Muscle layer of colon (tissue), 2 donors: ENCODE measurements at regions not wholly inside any gene's neighbourhood (a gene's known extent, or its start where the extent isn't known, plus 50 kb on each side); places are given as distances from the start of the nearest gene placed in this dataset.
"Not testable (repeated sequence)": the region's sequence is repeated elsewhere in the genome, so short reads cannot be mapped to it uniquely, and the experiment has no call there.

ENCODE experiments used
- H3K27ac ChIP-seq: one replicate; pipeline ENCODE4 v1.7.0; 2013; ENCODE audit warnings: low read depth, mild to moderate bottlenecking, low read length, moderate library complexity
- H3K27me3 ChIP-seq, 2 donors: one replicate each; pipeline ENCODE4 v1.7.0; 2013; ENCODE audit warnings: low read length in 2 of 2, mild to moderate bottlenecking in 2 of 2; ENCODE audit not compliant: insufficient read depth in 2 of 2, control insufficient read depth in 1 of 2
- H3K36me3 ChIP-seq: one replicate; pipeline ENCODE4 v1.7.0; 2013; ENCODE audit warnings: mild to moderate bottlenecking, low read length; ENCODE audit not compliant: insufficient read depth
- H3K4me1 ChIP-seq: one replicate; pipeline ENCODE4 v1.7.0; 2013; ENCODE audit warnings: mild to moderate bottlenecking, low read length; ENCODE audit not compliant: insufficient read depth
- H3K4me3 ChIP-seq, 2 donors: one replicate each; pipeline ENCODE4 v1.7.0; 2013; ENCODE audit warnings: low read length in 2 of 2, low read depth in 1 of 2, mild to moderate bottlenecking in 1 of 2, moderate library complexity in 1 of 2
- H3K9ac ChIP-seq: one replicate; pipeline ENCODE4 v1.7.0; 2013; ENCODE audit warnings: low read length
- H3K9me3 ChIP-seq: one replicate; pipeline ENCODE4 v1.7.0; 2013; ENCODE audit warnings: mild to moderate bottlenecking, low read length
- donor health status: abdominal sarcoma.
- donor health status: Adenocarcinoma of cecum.

DNA sequence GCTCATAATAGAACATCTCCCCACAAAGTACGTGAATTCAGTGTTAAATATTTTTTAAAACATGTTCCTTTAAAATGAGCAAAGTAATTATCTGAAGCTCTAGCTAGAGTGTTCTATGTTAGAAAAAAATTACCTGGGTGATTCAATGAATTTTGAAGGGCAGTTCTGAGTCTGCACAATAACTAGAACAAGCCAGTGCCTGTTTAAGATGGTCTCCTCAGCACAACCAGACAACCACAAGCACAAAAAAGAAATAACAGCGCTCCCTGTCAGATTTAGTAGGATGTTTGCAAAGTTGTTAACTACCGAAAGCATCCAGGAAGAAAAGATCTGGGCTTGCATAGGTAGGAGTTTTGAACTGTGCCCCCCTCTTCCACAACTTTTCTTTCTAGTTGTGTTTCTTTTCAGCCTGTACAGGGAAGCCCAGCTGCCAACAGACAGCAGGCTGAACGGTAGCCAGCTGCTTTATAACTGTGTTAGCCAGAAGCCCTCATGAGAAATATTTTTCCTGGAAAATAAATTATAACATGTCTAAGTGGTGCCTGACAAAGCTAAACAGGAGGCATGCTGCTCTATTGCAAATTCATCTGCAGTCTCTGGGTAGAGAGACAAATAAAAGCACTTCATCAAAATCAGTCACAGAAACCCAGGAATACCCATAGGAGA is 1026.9 kb downstream of the MAT2B start:
- no peak overlapping the region for H3K9ac ChIP-seq
- no peaks in the 10 kb centered on the region for H3K36me3 ChIP-seq
- H3K9me3 ChIP-seq = no peaks in the 10 kb centered on the region
- no peak overlapping the region for H3K4me3 ChIP-seq
- no peak overlapping the region for H3K27ac ChIP-seq
- no peaks in the 10 kb centered on the region for H3K27me3 ChIP-seq
- H3K4me1 ChIP-seq = peaks cover 9% of the 10 kb centered on the region

DNA sequence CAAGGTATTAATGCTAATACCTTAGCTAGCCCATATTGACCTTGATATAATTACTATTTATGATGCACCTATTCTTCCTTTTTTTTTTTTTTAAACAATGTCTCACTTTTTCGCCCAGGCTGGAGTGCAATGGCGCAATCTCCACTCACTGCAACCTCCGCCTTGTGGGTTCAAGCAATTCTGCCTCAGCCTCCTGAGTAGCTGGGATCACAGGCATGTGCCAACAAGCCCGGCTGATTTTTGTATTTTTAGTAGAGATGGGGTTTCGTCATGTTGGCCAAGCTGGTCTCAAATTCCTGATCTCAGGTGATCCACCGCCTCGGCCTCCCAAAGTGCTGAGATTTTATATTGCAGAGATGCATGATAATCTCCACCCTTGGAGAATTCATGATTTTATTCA is 1028.0 kb downstream of the MAT2B start:
- not testable (repeated sequence) for H3K9me3 ChIP-seq, H3K9ac ChIP-seq, H3K27me3 ChIP-seq, H3K4me1 ChIP-seq, H3K4me3 ChIP-seq, H3K27ac ChIP-seq, H3K36me3 ChIP-seq

DNA sequence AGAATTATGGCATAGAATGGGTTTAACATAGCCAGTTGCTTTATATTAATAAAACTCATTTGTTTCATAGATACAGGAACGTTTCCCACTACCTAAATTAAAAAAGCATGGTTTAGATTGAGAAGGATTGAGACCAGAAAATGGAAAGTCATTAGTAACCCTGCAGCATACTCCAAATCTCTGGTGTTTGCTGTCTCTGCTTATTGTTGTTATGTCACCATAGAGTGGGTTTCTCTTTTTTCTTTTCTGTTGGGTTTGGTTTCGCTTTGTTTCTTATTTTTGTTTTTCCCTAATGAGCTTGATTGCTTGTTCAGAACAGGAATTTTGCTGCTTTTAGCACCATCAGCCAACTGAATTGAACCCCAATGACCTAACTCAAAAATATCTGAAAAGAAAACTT is 1034.8 kb downstream of the MAT2B start:
- no peak overlapping the region for H3K9ac ChIP-seq
- H3K4me1 ChIP-seq = no peaks in the 10 kb centered on the region
- H3K4me3 ChIP-seq = no peak overlapping the region
- no peaks in the 10 kb centered on the region for H3K27me3 ChIP-seq
- no peaks in the 10 kb centered on the region for H3K36me3 ChIP-seq
- H3K9me3 ChIP-seq = no peaks in the 10 kb centered on the region
- H3K27ac ChIP-seq = no peak overlapping the region

GRCh38 chr5:164545507-164545906 is 1040.1 kb downstream of the MAT2B start:
- H3K36me3 ChIP-seq = no peaks in the 10 kb centered on the region
- H3K4me1 ChIP-seq = no peaks in the 10 kb centered on the region
- H3K27ac ChIP-seq = no peak overlapping the region
- H3K27me3 ChIP-seq = no peaks in the 10 kb centered on the region
- H3K4me3 ChIP-seq = no peak overlapping the region
- no peaks in the 10 kb centered on the region for H3K9me3 ChIP-seq
- H3K9ac ChIP-seq = no peak overlapping the region

- Histone ChIP-seq H3K4me1 (no peaks in the 10 kb centered on the region), H3K27me3 (no peaks in the 10 kb centered on the region), H3K27ac (no peak overlapping the region), H3K4me3 (no peak overlapping the region), H3K9me3 (no peaks in the 10 kb centered on the region), H3K9ac (no peak overlapping the region), H3K36me3 (no peaks in the 10 kb centered on the region)
These were observed 1048.4 kb downstream of the MAT2B start for GRCh38 chr5:164553851-164554250.

DNA sequence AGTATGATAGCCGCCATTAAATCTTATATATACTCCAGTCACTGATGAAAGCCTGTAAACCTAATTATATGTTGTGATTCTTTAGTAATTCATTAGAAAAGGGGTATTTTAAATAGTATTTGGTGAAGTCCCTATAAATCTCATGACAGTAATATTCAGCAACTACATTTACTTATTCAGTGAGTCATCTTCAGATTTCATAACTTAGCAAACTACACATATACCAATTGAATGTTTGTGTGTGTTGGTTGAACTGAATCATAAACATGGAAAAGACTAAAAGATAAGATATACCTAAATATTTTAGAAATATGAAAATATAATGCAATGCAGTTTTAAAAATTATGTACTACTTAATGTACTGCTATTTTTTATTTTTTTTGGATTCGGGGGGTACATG is 1050.4 kb downstream of the MAT2B start:
- Histone ChIP-seq H3K4me3 (no peak overlapping the region), H3K9me3 (no peaks in the 10 kb centered on the region), H3K9ac (no peak overlapping the region)

GRCh38 chr5:164560216-164560615 is 1054.8 kb downstream of the MAT2B start:
- Histone ChIP-seq H3K27ac (no peak overlapping the region), H3K4me3 (no peak overlapping the region), H3K27me3 (no peaks in the 10 kb centered on the region), H3K9me3 (no peaks in the 10 kb centered on the region), H3K4me1 (peaks cover 6% of the 10 kb centered on the region), H3K9ac (no peak overlapping the region), H3K36me3 (no peaks in the 10 kb centered on the region)

More for the DNA sequence above, 1050.4 kb downstream of the MAT2B start:
- H3K4me1 ChIP-seq = no peaks in the 10 kb centered on the region
- H3K27ac ChIP-seq = no peak overlapping the region
- H3K36me3 ChIP-seq = no peaks in the 10 kb centered on the region
- H3K27me3 ChIP-seq = no peaks in the 10 kb centered on the region

DNA sequence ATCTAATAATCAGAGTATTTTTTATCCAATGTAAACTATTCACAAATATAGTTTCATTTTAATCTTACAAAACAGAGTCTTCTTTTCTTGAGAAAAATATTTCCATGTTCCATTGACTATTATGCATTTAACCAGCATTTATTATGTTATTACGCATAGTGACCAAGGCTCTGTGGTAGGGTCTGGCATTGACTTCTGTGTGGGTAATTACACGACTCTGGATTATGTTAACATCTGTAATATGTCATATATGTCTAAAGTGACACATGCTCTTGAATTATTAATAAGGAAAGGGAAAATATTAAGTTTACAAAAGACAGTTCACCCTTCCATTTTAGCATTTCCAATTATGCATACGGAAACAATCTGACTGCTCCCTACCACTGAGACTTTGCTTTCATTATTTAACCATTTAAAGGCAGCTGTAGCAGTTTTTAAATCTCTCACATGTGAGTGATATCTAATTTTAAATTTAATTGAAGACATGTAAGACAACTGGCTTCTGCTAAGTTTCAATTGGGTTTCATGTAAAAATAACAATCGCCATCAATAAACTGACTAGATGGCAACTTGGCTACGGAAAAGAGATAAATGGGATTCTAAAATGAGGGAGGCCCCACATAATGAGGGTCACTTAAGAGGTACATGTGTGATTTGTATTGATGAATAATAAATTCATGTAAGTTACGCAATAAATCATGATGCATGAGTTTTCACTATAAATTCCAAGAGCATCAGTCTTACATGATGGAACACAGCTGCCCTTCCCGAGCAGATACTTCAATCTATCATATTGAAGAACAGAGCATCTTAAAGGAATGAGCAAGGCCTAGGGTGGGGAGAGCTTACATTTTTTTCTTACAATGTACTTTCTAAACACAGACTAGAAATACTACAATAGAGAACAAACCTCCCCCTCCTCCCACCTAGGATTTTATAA is 1056.8 kb downstream of the MAT2B start:
- H3K4me1 ChIP-seq = peaks cover 6% of the 10 kb centered on the region
- no peak overlapping the region for H3K9ac ChIP-seq
- no peaks in the 10 kb centered on the region for H3K9me3 ChIP-seq
- H3K4me3 ChIP-seq = no peak overlapping the region
- no peaks in the 10 kb centered on the region for H3K36me3 ChIP-seq
- H3K27ac ChIP-seq = no peak overlapping the region
- H3K27me3 ChIP-seq = no peaks in the 10 kb centered on the region

- H3K9ac ChIP-seq = no peak overlapping the region
- H3K27me3 ChIP-seq = no peaks in the 10 kb centered on the region
- H3K9me3 ChIP-seq = no peaks in the 10 kb centered on the region
- no peaks in the 10 kb centered on the region for H3K36me3 ChIP-seq
- no peak overlapping the region for H3K27ac ChIP-seq
- no peak overlapping the region for H3K4me3 ChIP-seq
- H3K4me1 ChIP-seq = peaks cover 6% of the 10 kb centered on the region
These were observed 1058.0 kb downstream of the MAT2B start for GRCh38 chr5:164563370-164563769.

DNA sequence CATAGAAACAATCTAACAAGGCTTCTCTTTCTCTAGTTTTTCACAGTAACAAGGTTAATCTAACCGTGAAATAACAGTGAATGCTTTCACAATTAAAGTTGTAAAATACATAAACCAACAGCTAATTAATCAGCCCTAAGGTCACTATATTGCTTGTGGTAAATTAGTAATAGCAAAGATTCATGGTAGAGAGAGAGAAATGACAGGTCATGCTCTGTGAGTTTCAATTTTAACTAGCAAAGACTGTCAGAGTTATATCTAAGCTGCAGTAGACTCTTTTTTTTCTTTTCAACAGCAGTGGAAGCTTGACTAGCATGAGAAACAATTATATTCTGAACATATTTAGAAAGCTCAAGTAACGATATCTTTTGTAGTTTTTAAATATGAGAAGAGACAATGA is 1068.0 kb downstream of the MAT2B start:
- H3K27ac ChIP-seq = no peak overlapping the region
- H3K9ac ChIP-seq = no peak overlapping the region
- H3K9me3 ChIP-seq = no peaks in the 10 kb centered on the region
- H3K36me3 ChIP-seq = no peaks in the 10 kb centered on the region
- H3K27me3 ChIP-seq = no peaks in the 10 kb centered on the region
- no peaks in the 10 kb centered on the region for H3K4me1 ChIP-seq
- no peak overlapping the region for H3K4me3 ChIP-seq

DNA sequence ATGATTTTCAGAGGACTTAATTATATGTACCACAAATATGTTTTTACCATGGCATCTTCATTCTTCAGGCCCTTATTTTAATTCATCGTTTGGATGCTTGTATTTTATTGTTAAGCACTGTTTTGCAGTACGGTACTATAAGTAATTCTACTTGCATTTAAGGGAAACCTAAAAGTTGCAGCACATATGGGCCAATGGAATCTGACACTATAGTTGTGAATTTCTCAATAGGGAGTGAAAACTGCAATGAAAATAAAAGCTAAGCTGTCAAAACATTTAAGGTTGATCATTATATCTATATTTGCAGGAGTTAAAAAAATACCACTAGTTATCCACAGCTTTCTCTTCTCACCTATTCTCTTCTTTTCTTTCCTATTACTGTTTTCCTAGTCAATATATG is 1071.8 kb downstream of the MAT2B start:
- H3K36me3 ChIP-seq = no peaks in the 10 kb centered on the region
- no peak overlapping the region for H3K27ac ChIP-seq
- no peaks in the 10 kb centered on the region for H3K9me3 ChIP-seq
- H3K9ac ChIP-seq = no peak overlapping the region
- H3K27me3 ChIP-seq = no peaks in the 10 kb centered on the region
- H3K4me1 ChIP-seq = no peaks in the 10 kb centered on the region
- H3K4me3 ChIP-seq = no peak overlapping the region
